Brain pericyte (primary cell): ENCODE measurements at regions not wholly inside any gene's neighbourhood (a gene's known extent, or its start where the extent isn't known, plus 50 kb on each side); places are given as distances from the start of the nearest gene placed in this dataset.
"Not testable (repeated sequence)": the region's sequence is repeated elsewhere in the genome, so short reads cannot be mapped to it uniquely, and the experiment has no call there.

Experiments
- DNase-seq: peaks from one replicate; pipeline ENCODE4 v3.0.0-alpha.2; 2012; ENCODE audit warnings: low read depth, low spot score

GRCh38 chr18:29383311-29384273, 1206.7 kb upstream of the CDH2 start:
- DNase-seq = no peak

DNA sequence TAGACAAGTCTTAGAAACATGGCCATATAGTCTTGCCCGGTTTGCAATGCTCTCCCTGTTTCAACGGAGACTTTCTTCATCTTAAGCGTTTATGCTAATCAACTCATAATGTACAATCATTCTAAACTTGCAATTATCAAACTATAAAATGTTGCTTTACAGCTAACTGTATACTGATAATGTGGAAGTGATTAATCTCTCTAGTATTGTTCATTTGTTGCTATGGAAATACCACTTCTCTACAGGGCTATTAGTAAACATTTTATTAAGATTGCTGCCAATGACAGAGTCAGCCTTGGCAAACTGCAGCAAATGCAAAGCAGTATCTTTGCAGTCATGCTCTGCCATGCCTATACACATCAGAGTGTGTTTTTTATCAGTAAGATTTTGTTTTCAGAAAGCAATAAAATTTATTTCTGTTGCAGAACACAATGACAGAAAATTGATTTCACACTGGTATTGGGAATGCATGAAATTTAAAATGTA, 1201.8 kb upstream of the CDH2 start:
- no peak for DNase-seq

GRCh38 chr18:29377346-29377745, 1200.4 kb upstream of the CDH2 start:
- DNase-seq = no peak

DNA sequence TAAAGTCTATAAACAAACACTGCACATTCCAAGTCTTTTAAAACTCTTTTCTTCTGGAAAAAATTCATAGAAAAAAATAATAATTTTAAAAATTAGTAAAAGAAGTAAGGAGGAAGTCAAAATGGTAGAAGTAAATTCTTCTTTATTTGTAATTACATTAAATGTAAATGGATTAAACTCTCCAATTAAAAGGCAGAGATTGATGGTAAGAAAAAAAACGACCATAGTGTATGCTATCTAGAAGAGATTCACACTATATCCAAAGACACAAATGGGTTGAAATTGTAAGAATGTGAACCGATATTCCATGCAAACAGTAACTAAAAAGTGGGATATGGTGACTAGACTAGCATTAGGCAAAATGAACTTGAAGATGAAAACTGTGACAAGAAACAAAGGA, 1196.1 kb upstream of the CDH2 start:
- no peak for DNase-seq

DNA sequence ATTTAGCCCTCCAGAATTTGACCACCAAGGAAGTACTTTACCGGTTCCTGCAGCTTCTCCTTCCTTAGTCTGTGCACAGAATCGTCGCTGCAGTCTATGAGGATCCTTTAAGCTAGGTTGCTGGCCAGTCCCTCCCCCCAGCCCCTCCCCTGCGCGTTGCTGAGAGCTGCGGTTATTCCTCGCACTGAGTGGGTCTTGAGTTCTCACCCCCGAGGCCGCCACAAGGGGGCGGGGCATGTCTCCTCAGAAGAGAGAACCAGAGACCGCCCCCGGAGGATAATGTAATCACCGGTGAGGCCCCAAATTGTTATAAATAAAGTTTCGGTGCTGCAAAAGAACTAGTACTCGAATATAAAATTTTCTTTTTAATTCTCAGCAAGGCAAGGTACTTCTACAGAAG, 1184.9 kb upstream of the CDH2 start:
- DNase-seq = no peak

DNA sequence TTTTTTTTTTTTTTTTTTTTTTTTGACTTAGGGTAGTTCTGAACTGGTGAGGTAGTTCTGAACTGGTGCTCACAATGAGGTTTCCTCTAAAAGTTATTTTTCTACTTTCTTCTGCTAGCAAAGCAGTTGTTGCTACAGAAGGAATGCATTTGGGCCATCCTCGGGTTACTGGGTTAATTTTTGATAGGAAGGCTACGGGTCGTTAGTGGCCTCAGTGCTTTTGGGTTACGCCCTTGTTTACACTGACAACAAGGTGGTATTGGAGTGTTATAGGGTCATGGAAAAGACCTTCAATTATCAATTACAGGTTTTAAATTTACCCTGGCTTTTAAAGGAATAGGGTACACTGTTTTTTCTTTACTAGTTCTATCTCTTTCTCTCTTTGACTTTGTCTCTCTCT, 1183.7 kb upstream of the CDH2 start:
- DNase-seq = not testable (repeated sequence)

DNA sequence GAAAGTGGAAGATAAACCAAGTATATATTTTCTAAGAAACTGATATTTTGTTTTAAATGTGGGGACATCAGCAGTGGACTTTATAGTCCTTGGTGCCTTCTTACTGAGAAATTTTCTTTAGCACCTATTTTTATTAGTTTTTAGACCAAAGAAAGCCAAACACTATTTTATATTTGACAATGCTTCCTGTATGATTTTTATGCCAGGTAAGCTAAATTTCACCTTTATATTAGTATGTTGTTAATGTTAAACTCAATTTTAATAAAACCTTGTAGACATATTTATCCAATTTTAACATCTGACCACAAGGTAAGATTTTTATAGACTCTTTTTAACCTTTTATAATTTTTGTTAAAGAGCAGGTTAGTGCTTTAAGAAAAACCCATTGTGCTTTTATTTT, 1182.3 kb upstream of the CDH2 start:
- not testable (repeated sequence) for DNase-seq

GRCh38 chr18:29351171-29351570, 1174.2 kb upstream of the CDH2 start:
- DNase-seq = no peak

DNA sequence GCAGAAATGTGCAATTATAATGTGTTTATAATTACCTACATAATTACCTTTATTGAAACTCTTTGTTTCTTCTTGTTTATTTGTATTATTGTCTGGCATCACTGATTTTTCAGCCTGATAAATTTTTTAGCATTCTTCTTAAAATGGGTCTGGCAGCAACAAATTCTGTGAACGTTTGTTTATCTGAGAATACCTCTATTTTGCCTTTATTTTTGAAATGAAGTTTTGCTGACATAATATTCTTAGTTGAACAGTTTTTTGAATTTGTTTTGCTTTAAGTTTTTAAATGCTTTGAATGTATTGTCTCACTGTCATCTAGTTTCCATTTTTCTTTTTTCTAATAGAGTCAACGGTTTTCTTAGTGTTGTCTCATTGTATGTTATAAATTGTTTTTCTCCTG, 1152.0 kb upstream of the CDH2 start:
- no peak for DNase-seq

- DNase-seq = no peak
These were observed 1149.3 kb upstream of the CDH2 start for GRCh38 chr18:29326214-29326613.

DNA sequence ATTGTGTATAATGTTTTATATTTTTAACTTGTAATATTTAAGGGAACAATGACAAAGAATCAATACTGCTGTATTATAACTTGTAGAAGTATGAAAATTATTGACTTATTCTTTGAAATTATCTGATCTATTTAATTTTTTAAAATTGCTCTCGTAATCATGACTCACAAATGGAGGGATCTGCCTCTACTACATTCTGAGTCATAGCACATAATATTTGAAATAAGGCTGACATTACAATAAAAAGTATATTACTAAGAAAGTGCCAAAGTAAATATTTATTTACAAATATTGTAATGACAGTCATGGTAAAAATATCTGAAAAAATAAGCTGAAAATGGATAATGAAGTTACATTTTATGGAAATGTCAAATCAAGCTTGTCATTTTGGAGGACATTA, 1144.6 kb upstream of the CDH2 start:
- DNase-seq = no peak

- DNase-seq = no peak
These were observed 1136.4 kb upstream of the CDH2 start for GRCh38 chr18:29313312-29313711.

DNA sequence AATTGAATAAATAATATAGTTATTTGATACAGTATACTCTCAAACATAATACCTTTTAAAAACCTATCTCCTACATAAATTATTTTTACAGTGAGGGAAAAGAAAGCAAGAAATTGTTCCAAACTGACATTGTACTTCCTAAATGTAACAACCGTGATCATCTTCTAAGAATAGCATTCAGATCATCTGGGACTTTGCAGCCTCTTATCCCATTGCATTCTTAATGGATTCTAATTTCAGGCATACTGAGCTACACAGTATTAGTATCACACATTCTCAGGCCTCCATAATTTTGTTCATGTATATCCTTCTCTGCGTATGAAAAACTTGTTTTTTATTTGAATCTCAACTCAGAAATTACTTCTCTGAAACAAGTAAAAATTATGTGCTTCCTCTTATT, 1134.7 kb upstream of the CDH2 start:
- DNase-seq = no peak

- no peak for DNase-seq
These were observed 1132.4 kb upstream of the CDH2 start for GRCh38 chr18:29309366-29309765.

GRCh38 chr18:29307982-29308381, 1131.1 kb upstream of the CDH2 start:
- no peak for DNase-seq

DNA sequence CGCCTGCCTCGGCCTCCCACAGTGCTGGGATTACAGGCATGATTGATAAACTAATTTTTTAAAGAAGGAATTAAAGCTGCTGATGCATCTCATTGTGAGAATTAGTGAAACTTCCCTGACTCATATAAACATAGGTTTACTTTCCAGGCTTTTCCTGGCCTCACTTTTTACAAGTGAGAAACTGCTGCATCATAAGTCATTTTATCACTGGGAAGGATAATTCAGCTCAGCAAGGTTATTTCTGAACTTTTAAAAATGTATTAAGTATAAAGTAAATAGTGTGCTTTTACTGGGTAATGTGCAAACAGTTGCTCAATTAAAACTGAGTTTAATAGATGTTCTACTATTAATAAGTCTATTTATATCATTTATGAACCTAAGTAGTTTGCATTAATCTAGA, 1130.3 kb upstream of the CDH2 start:
- no peak for DNase-seq

DNA sequence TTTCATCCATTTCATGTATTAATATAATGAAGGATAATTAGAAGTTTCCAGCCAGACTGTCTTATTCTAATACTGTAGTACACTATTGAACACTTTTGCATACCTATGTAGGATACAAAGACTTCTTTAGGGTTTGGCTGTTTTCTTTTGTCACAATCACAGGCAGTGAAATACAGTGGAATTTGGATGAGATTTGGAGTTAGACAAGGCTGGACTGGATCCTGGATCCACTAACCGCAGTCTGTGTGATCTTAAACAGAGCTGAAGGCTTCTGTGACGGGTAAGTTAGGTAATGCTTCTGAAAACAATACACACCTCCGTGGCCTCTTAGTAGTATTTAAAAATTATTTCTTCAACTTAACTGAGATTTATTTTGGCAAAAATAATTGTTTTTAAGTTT, 1128.6 kb upstream of the CDH2 start:
- no peak for DNase-seq

- no peak for DNase-seq
These were observed 1124.1 kb upstream of the CDH2 start for GRCh38 chr18:29301048-29301447.

DNA sequence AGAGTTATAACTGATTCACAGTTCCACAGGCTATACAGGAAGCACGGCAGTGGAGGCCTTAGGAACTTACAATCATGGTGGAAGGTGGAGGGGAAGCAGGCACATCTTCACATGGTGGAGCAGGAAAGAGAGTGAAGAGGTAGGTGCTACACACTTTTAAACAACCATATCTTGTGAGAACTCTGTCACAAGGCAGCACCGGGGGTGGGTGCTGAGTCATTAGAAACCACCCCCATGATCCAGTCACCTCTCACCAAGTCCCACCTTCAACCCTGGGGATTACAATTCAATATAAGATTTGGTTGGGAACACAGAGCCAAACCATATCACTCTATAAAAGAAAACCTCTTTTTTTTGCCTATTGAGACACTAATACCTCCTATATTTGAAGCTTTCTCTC, 1108.5 kb upstream of the CDH2 start:
- DNase-seq = no peak

DNA sequence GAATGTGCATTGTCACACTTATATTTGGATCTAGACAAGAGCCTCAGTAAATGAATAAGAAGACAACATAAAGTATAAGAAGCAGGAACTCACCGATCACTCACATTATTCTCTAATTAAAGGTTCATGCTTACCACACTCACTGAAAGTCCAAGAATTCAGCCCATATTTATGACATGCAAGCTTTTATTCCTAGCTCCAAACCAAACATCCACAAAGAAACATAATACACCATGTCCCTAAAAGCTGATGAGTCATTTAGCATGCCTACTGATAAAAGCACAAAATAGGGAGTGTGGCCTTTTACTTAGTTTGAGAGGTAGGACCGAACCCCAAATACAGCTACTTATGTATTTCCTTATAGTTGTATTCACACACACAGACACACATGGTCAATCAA, 1094.6 kb upstream of the CDH2 start:
- peak; percentile 3 for DNase-seq

DNA sequence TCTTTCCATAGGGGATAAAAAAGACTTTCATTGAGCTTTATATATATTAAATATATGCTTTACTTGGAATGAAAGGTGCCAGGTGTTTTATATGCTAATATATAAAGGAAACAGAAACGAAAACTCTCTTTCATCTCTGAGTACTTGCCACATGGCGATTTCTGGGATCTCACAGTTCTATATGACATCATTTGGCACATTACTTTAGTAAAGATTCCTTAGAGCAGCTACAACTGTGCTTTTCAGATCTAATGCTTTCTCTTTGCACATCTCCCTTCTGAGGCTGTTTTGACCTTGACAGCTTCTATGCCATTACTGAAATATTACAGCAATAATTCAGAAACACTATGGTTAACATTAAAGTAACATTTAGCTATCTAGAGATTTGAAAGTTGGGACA, 1082.9 kb upstream of the CDH2 start:
- DNase-seq = no peak

DNA sequence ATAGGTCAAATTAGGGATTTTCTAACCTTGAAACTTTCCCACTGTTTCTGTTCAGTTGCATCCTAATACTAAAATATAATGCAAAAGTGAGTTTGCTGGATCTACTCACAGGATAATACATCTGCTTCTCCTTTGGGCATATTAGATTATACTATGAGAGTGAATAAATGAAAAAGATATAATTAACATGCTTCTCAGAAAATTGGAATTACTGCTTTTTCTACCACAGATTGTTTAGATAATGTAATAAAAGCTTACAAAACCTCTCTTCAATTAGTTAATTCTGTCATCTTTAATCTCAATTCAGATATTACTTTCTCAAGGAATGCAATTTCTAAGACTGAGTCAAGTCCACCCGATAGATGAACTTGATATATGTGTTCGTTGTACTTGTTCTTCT, 1077.2 kb upstream of the CDH2 start:
- no peak for DNase-seq

DNA sequence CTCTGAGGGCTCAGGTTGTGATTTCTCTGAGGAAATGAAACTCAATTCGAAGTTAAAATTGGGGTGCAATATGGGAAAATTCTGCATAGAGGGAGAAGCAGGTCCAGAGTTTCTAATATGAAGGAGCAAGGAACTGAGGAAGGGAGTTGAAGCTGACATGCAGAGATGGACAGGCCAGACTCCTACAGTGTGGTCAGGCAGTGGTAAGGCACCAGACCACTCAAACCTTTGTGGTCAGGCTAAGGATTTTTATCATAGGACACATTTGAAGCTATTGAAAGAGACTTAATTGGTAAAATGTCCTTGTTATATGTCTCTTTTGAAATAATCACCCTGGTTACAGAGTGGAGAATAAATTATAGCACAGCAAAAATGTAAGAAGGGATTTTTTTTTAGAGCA, 1074.8 kb upstream of the CDH2 start:
- DNase-seq = no peak

DNA sequence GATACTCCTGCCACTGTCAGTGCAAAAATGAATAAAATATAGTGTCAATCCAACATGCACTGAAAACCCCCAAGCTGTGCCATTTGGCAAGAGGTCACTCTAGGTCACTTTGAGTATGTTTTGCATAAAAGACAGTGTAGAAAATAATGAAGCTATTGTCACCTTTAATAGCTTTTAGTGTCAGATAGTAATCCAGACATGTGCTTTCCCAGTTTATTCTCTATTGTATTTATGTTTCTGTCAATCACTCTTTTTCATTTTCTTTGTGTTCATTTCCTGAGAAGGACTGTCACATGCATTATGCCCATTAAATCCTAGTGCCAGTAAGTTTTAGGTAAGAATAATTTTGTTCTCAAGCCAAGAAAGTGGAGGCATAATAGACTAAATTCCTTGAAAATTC, 1073.9 kb upstream of the CDH2 start:
- no peak for DNase-seq
